PFSK-1 (cell line): ENCODE measurements at regions not wholly inside any gene's neighbourhood (a gene's known extent, or its start where the extent isn't known, plus 50 kb on each side); places are given as distances from the start of the nearest gene placed in this dataset.

ENCODE experiments used
- POLR2AphosphoS5 ChIP-seq: IDR thresholded peaks from 2 replicates; pipeline ENCODE4 v1.6.1; 2012; ENCODE audit warnings: low read depth, mild to moderate bottlenecking, control low read depth, low read length, moderate library complexity
- SIN3A ChIP-seq: IDR thresholded peaks from 2 replicates; pipeline ENCODE4 v1.6.1; 2012; ENCODE audit warnings: mild to moderate bottlenecking, low read length, moderate library complexity, borderline replicate concordance; ENCODE audit not compliant: insufficient read depth

- TF ChIP-seq POLR2AphosphoS5 (no peak), SIN3A (no peak)
Observed at GRCh38 chr2:187976259-187976985, 315.3 kb upstream of the GULP1 start.
